B cell (primary cell): ENCODE measurements at regions not wholly inside any gene's neighbourhood (a gene's known extent, or its start where the extent isn't known, plus 50 kb on each side); places are given as distances from the start of the nearest gene placed in this dataset.

Experiments
- ATAC-seq: fragments of 200-7000 bp; cut with Tn5 transposase; one replicate; pipeline ENCODE4 v1.10.0; 2021; ENCODE audit warnings: low read depth, mild to moderate bottlenecking, moderate number of reproducible peaks, moderate library complexity
- CTCF ChIA-PET: fragments of 350-600 bp; sonication (Branson Sonifier 250); formaldehyde crosslinking; loops from one replicate; lab custom pipeline; 2021; ENCODE audit warnings: antibody characterized with exemption, inconsistent platforms; lab: Charles Lee
- POLR2A ChIA-PET: fragments of 350-600 bp; sonication (Branson Sonifier 250); formaldehyde crosslinking; loops from one replicate; lab custom pipeline; 2021; ENCODE audit warnings: antibody characterized with exemption; lab: Charles Lee
- DNase-seq: peaks from one replicate; pipeline ENCODE4 v3.0.0; 2013
- H2AFZ ChIP-seq: 2 replicates; pipeline ENCODE4 v1.6.1; 2012; ENCODE audit warnings: mild to moderate bottlenecking, low read depth, low read length; ENCODE audit not compliant: insufficient read depth, poor library complexity, severe bottlenecking
- H3K27ac ChIP-seq, 2 donors: 1 replicate in 1 of 2; 2 replicates in 1 of 2; pipeline ENCODE4 v1.5.1; 2012 to 2013; ENCODE audit warnings: low read length in 2 of 2, mild to moderate bottlenecking in 2 of 2, moderate library complexity in 1 of 2
- H3K27me3 ChIP-seq, 4 experiments: fragments of 200-600 bp in 1 of 4; sonication (generic) in 1 of 4; replicated peaks in 1 of 4; 1 replicate in 2 of 4; 2 replicates in 2 of 4; pipeline versions ENCODE4 v1.6.1 to v1.7.0; 2013 to 2016; ENCODE audit warnings: low read length in 3 of 4, mild to moderate bottlenecking in 2 of 4, mixed read lengths in 1 of 4, moderate library complexity in 1 of 4; ENCODE audit not compliant: insufficient read depth in 4 of 4, control insufficient read depth in 3 of 4; ENCODE audit errors: control extremely low read depth in 1 of 4
- H3K36me3 ChIP-seq, 2 experiments: replicated peaks in 1 of 2; 1 replicate in 1 of 2; 2 replicates in 1 of 2; pipeline versions ENCODE4 v1.6.1 to v1.7.1; 2013; ENCODE audit warnings: low read length in 1 of 2; ENCODE audit not compliant: insufficient read depth in 2 of 2, control insufficient read depth in 1 of 2; ENCODE audit errors: control extremely low read depth in 1 of 2, extremely low read depth in 1 of 2
- H3K4me1 ChIP-seq, 2 donors: fragments of 200-600 bp in 1 of 2; sonication (generic) in 1 of 2; 1 replicate in 1 of 2; 2 replicates in 1 of 2; pipeline versions ENCODE4 v1.5.1 to v1.6.1; 2013 to 2017; ENCODE audit warnings: low read length in 2 of 2; ENCODE audit not compliant: control insufficient read depth in 2 of 2, insufficient read depth in 2 of 2
- H3K4me2 ChIP-seq: replicated peaks from 2 replicates; pipeline ENCODE3; 2012; ENCODE audit warnings: mild to moderate bottlenecking, low read depth, low read length; ENCODE audit not compliant: poor library complexity, severe bottlenecking
- H3K4me3 ChIP-seq, 5 experiments: fragments of 200-600 bp in 1 of 5; sonication (generic) in 1 of 5; 1 replicate in 3 of 5; 2 replicates in 2 of 5; pipeline versions ENCODE4 v1.5.1 to v1.7.0; 2011 to 2016; ENCODE audit warnings: low read length in 4 of 5, mild to moderate bottlenecking in 4 of 5, low read depth in 2 of 5, control low read depth in 1 of 5, moderate library complexity in 1 of 5; ENCODE audit not compliant: insufficient read depth in 1 of 5; ENCODE audit errors: control extremely low read depth in 1 of 5, extremely low read depth in 1 of 5
- H3K79me2 ChIP-seq: fragments of 200-600 bp; sonication (generic); one replicate; pipeline ENCODE4 v1.6.0; 2016; ENCODE audit warnings: low read length; ENCODE audit not compliant: control insufficient read depth, insufficient read depth
- H3K9ac ChIP-seq: fragments of 200-600 bp; sonication (generic); 2 replicates; pipeline ENCODE4 v1.6.1; 2017; ENCODE audit warnings: mild to moderate bottlenecking, low read length, moderate library complexity
- H3K9me3 ChIP-seq, 3 donors: one replicate each; pipeline versions ENCODE4 v1.6.1 to v1.7.1; 2013; ENCODE audit warnings: low read length in 2 of 3; ENCODE audit not compliant: control insufficient read depth in 2 of 3, insufficient read depth in 1 of 3; ENCODE audit errors: control extremely low read depth in 1 of 3
- H4K20me1 ChIP-seq: 2 replicates; pipeline ENCODE4 v1.6.0; 2012; ENCODE audit warnings: mild to moderate bottlenecking, low read length; ENCODE audit not compliant: insufficient read depth, control insufficient read depth, poor library complexity, severe bottlenecking
- H3K27ac Mint-ChIP-seq: one replicate; pipeline ENCODE4 v1.8.0; 2021; ENCODE audit warnings: mixed read lengths
- H3K27me3 Mint-ChIP-seq: one replicate; pipeline ENCODE4 v1.8.0; 2021; ENCODE audit warnings: mixed read lengths
- H3K4me1 Mint-ChIP-seq: one replicate; pipeline ENCODE4 v1.8.0; 2021; ENCODE audit warnings: mixed read lengths
- H3K4me3 Mint-ChIP-seq: one replicate; pipeline ENCODE4 v1.8.0; 2021; ENCODE audit warnings: mixed read lengths
- H3K9me3 Mint-ChIP-seq: one replicate; pipeline ENCODE4 v1.8.0; 2022; ENCODE audit warnings: mixed read lengths; ENCODE audit not compliant: insufficient read depth
- CTCF ChIP-seq: fragments of 200-600 bp; IDR thresholded peaks from one replicate; pipeline ENCODE4 v1.8.0; 2022; ENCODE audit warnings: antibody characterized with exemption, mild to moderate bottlenecking
- EZH2 ChIP-seq: IDR thresholded peaks from 2 replicates; pipeline ENCODE4 v1.6.1; 2012; ENCODE audit warnings: borderline replicate concordance, low read depth, mild to moderate bottlenecking, moderate library complexity, low read length; ENCODE audit not compliant: insufficient read depth, poor library complexity, severe bottlenecking
- WGBS: methylation state at CpG from one replicate; pipeline ENCODE4 v1.1.5; 2013; ENCODE audit warnings: missing lambda C conversion rate; ENCODE audit not compliant: insufficient coverage; 5-methylcytosine and 5-hydroxymethylcytosine counted together
- intact Hi-C: fragments of 100-400 bp; cut with micrococcal nuclease; formaldehyde crosslinking; loops from one replicate; pipeline ENCODE4 v1.10.0; 2022

- H3K9me3 ChIP-seq, result peaks cover 0 to 3% (median 0%) of the 10 kb centered on the region in 3 donors
- ChIA-PET CTCF (no interaction called here), POLR2A (no interaction called here)
- DNase-seq (no peak), ATAC-seq (no peak)
- no peak overlapping the region for H3K4me2 ChIP-seq
- H3K4me3 ChIP-seq, result no peak overlapping the region
- no peak overlapping the region for H3K27ac ChIP-seq
- no peaks in the 10 kb centered on the region for H3K4me1 ChIP-seq
- H3K36me3 ChIP-seq, result no peaks in the 10 kb centered on the region
- no peak overlapping the region for H2AFZ ChIP-seq
- no peak overlapping the region for H3K27ac Mint-ChIP-seq
- no peaks in the 10 kb centered on the region for H3K9me3 Mint-ChIP-seq
- TF ChIP-seq EZH2 (no peak), CTCF (no peak)
- no peaks in the 10 kb centered on the region for H3K4me1 Mint-ChIP-seq
- intact Hi-C loops, result no loop called here
- no peaks in the 10 kb centered on the region for H4K20me1 ChIP-seq
- H3K9ac ChIP-seq, result no peak overlapping the region
- H3K4me3 Mint-ChIP-seq, result no peak overlapping the region
- H3K27me3 ChIP-seq, result peaks cover 0 to 12% (median 1%) of the 10 kb centered on the region in 4 experiments
- WGBS, result 91% methylated on average over 1 of the region's 4 CpGs
- peaks cover 7% of the 10 kb centered on the region for H3K27me3 Mint-ChIP-seq
- H3K79me2 ChIP-seq, result no peaks in the 10 kb centered on the region
Observed at GRCh38 chr2:234686088-234686890, 189.4 kb upstream of the ARL4C start.

GRCh38 chr2:234684466-234684865 is 187.6 kb upstream of the ARL4C start:
- H3K4me1 Mint-ChIP-seq, result no peaks in the 10 kb centered on the region
- TF ChIP-seq EZH2 (no peak), CTCF (no peak)
- H2AFZ ChIP-seq, result no peak overlapping the region

More at GRCh38 chr2:234684466-234684865, 187.6 kb upstream of the ARL4C start:
- Histone ChIP-seq H3K27ac (no peak overlapping the region), H3K9ac (no peak overlapping the region), H3K27me3 (peaks cover 0 to 2% (median 0%) of the 10 kb centered on the region in 4 experiments), H3K4me2 (no peak overlapping the region), H4K20me1 (no peaks in the 10 kb centered on the region), H3K79me2 (no peaks in the 10 kb centered on the region), H3K4me1 (no peaks in the 10 kb centered on the region), H3K9me3 (peaks cover 0 to 3% (median 0%) of the 10 kb centered on the region in 3 donors), H3K4me3 (no peak overlapping the region), H3K36me3 (no peaks in the 10 kb centered on the region)
- H3K27me3 Mint-ChIP-seq, result no peaks in the 10 kb centered on the region
- ChIA-PET POLR2A (no interaction called here), CTCF (no interaction called here)
- H3K4me3 Mint-ChIP-seq, result no peak overlapping the region
- intact Hi-C loops, result no loop called here
- H3K27ac Mint-ChIP-seq, result no peak overlapping the region
- WGBS, result 56% methylated on average over 1 of the region's 1 CpG
- H3K9me3 Mint-ChIP-seq, result no peaks in the 10 kb centered on the region
- ATAC-seq, result no peak
- DNase-seq, result no peak
